H9 (cell line): ENCODE measurements at regions not wholly inside any gene's neighbourhood (a gene's known extent, or its start where the extent isn't known, plus 50 kb on each side); places are given as distances from the start of the nearest gene placed in this dataset.

Experiments used
- DNase-seq: peaks from one replicate; pipeline ENCODE4 v3.0.0-alpha.2; 2017
- H2AFZ ChIP-seq: one replicate; pipeline ENCODE4 v1.6.1; 2013; ENCODE audit warnings: mild to moderate bottlenecking, low read length, control low read depth, moderate library complexity
- H2AK5ac ChIP-seq: 2 replicates; pipeline ENCODE4 v1.6.1; 2013; ENCODE audit warnings: low read length, control low read depth, mixed read lengths; ENCODE audit not compliant: insufficient read length
- H2BK120ac ChIP-seq: one replicate; pipeline ENCODE4 v1.6.1; 2013; ENCODE audit warnings: low read depth, mild to moderate bottlenecking, low read length, control low read depth, inconsistent platforms; ENCODE audit not compliant: poor library complexity, severe bottlenecking
- H2BK12ac ChIP-seq: 2 replicates; pipeline ENCODE4 v1.6.1; 2013; ENCODE audit warnings: low read length, control low read depth, mixed read lengths, low read depth; ENCODE audit not compliant: insufficient read length
- H2BK15ac ChIP-seq: 2 replicates; pipeline ENCODE4 v1.6.1; 2013; ENCODE audit warnings: low read depth, low read length, control low read depth
- H2BK20ac ChIP-seq: one replicate; pipeline ENCODE4 v1.6.1; 2013; ENCODE audit warnings: low read depth, mild to moderate bottlenecking, low read length, control low read depth, inconsistent platforms; ENCODE audit not compliant: poor library complexity, severe bottlenecking
- H2BK5ac ChIP-seq: 2 replicates; pipeline ENCODE4 v1.6.1; 2013; ENCODE audit warnings: low read length, control low read depth, mixed read lengths; ENCODE audit not compliant: insufficient read length
- H3K14ac ChIP-seq: 2 replicates; pipeline ENCODE4 v1.6.1; 2013; ENCODE audit warnings: low read length, control low read depth; ENCODE audit not compliant: insufficient read depth
- H3K18ac ChIP-seq: 2 replicates; pipeline ENCODE4 v1.6.1; 2013; ENCODE audit warnings: low read depth, mild to moderate bottlenecking, mixed read lengths, low read length, control low read depth; ENCODE audit not compliant: insufficient read length
- H3K23ac ChIP-seq: 2 replicates; pipeline ENCODE4 v1.6.1; 2013; ENCODE audit warnings: low read length, control low read depth, mixed read lengths, low read depth; ENCODE audit not compliant: insufficient read length
- H3K23me2 ChIP-seq: 2 replicates; pipeline ENCODE4 v1.6.1; 2013; ENCODE audit warnings: low read depth, mild to moderate bottlenecking, mixed read lengths, low read length, control low read depth; ENCODE audit not compliant: insufficient read length, poor library complexity, severe bottlenecking
- H3K27ac ChIP-seq: 2 replicates; pipeline ENCODE4 v1.5.1; 2013; ENCODE audit warnings: low read length, control low read depth, mixed read lengths, low read depth; ENCODE audit not compliant: insufficient read length
- H3K27me3 ChIP-seq: 2 replicates; pipeline ENCODE4 v1.6.1; 2013; ENCODE audit warnings: low read length, control low read depth, inconsistent platforms; ENCODE audit not compliant: insufficient read depth
- H3K4ac ChIP-seq: 2 replicates; pipeline ENCODE4 v1.6.1; 2013; ENCODE audit warnings: low read depth, mild to moderate bottlenecking, control low read depth, inconsistent platforms, low read length, moderate library complexity
- H3K4me1 ChIP-seq: 2 replicates; pipeline ENCODE4 v1.6.1; 2013; ENCODE audit warnings: low read length, control low read depth, inconsistent platforms; ENCODE audit not compliant: insufficient read depth
- H3K4me2 ChIP-seq: 2 replicates; pipeline ENCODE4 v1.6.1; 2013; ENCODE audit warnings: low read length, control low read depth, mixed read lengths; ENCODE audit not compliant: insufficient read length, insufficient read depth
- H3K56ac ChIP-seq: 2 replicates; pipeline ENCODE4 v1.6.1; 2013; ENCODE audit warnings: low read depth, mild to moderate bottlenecking, mixed read lengths, low read length, control low read depth; ENCODE audit not compliant: insufficient read length
- H3K79me1 ChIP-seq: 2 replicates; pipeline ENCODE4 v1.6.1; 2013; ENCODE audit warnings: low read depth, mild to moderate bottlenecking, moderate library complexity, low read length, control low read depth, inconsistent platforms; ENCODE audit not compliant: insufficient read depth, poor library complexity, severe bottlenecking
- H3K79me2 ChIP-seq: 2 replicates; pipeline ENCODE4 v1.6.1; 2013; ENCODE audit warnings: low read length, control low read depth, inconsistent platforms; ENCODE audit not compliant: insufficient read depth
- H3K9ac ChIP-seq: 2 replicates; pipeline ENCODE4 v1.6.1; 2013; ENCODE audit warnings: low read length, control low read depth, mixed read lengths; ENCODE audit not compliant: insufficient read length; ENCODE audit errors: extremely low read depth
- H3K9me3 ChIP-seq: one replicate; pipeline ENCODE4 v1.6.1; 2013; ENCODE audit warnings: low read depth, low read length, inconsistent platforms; ENCODE audit not compliant: control insufficient read depth
- H3T11ph ChIP-seq: one replicate; pipeline ENCODE4 v1.6.1; 2013; ENCODE audit warnings: mild to moderate bottlenecking, low read length, control low read depth, inconsistent platforms
- H4K20me1 ChIP-seq: one replicate; pipeline ENCODE4 v1.6.1; 2013; ENCODE audit not compliant: control insufficient read depth, insufficient read length, insufficient read depth
- H4K5ac ChIP-seq: 2 replicates; pipeline ENCODE4 v1.6.1; 2013; ENCODE audit warnings: low read depth, mild to moderate bottlenecking, mixed read lengths, low read length, control low read depth; ENCODE audit not compliant: insufficient read length
- H4K8ac ChIP-seq: replicated peaks from 2 replicates; pipeline ENCODE4 v1.6.1; 2013; ENCODE audit warnings: low read length, control low read depth, mixed read lengths, low read depth; ENCODE audit not compliant: insufficient read length
- H4K91ac ChIP-seq: 2 replicates; pipeline ENCODE4 v1.6.1; 2013; ENCODE audit warnings: low read depth, mild to moderate bottlenecking, moderate library complexity, mixed read lengths, low read length, control low read depth; ENCODE audit not compliant: insufficient read length
- H3K27ac Mint-ChIP-seq, 3 experiments: 2 replicates in 2 of 3; 3 replicates in 1 of 3; pipeline ENCODE4 v1.8.0; 2020 to 2021; ENCODE audit warnings: mixed read lengths in 3 of 3, mild to moderate bottlenecking in 1 of 3, moderate library complexity in 1 of 3
- H3K27me3 Mint-ChIP-seq: 2 replicates; pipeline ENCODE4 v1.8.0; 2021; ENCODE audit warnings: low read depth, mild to moderate bottlenecking, moderate library complexity, mixed read lengths
- H3K36me3 Mint-ChIP-seq, 3 experiments: 2 replicates in 2 of 3; 3 replicates in 1 of 3; pipeline ENCODE4 v1.8.0; 2020 to 2021; ENCODE audit warnings: low read depth in 3 of 3, mixed read lengths in 3 of 3; ENCODE audit not compliant: insufficient read depth in 1 of 3
- H3K4me1 Mint-ChIP-seq, 2 experiments: 2 replicates each; pipeline ENCODE4 v1.8.0; 2020; ENCODE audit warnings: mixed read lengths in 2 of 2
- H3K4me3 Mint-ChIP-seq, 2 experiments: 2 replicates in 1 of 2; 3 replicates in 1 of 2; pipeline ENCODE4 v1.8.0; 2020 to 2021; ENCODE audit warnings: mild to moderate bottlenecking in 2 of 2, mixed read lengths in 2 of 2, moderate library complexity in 1 of 2
- H3K9me3 Mint-ChIP-seq, 2 experiments: 2 replicates in 1 of 2; 3 replicates in 1 of 2; pipeline ENCODE4 v1.8.0; 2020; ENCODE audit warnings: mild to moderate bottlenecking in 2 of 2, mixed read lengths in 2 of 2, moderate library complexity in 1 of 2
- WGBS: extraction: QIAGEN DNeasy Blood & Tissue Kit; methylation state at CpG from one replicate; pipeline ENCODE4 v1.1.7; 2013; ENCODE audit warnings: missing lambda C conversion rate, low lambda C conversion rate, mixed read lengths; ENCODE audit not compliant: insufficient read length; ENCODE audit errors: extremely low coverage; 5-methylcytosine and 5-hydroxymethylcytosine counted together
- TF ChIP-seq, protein P1 (sequence below): fragments of 200-600 bp; sonication (generic); conservative IDR thresholded peaks from 3 replicates; pipeline ENCODE4 v1.8.0; 2021; ENCODE audit warnings: antibody characterized with exemption, mild to moderate bottlenecking

DNA sequence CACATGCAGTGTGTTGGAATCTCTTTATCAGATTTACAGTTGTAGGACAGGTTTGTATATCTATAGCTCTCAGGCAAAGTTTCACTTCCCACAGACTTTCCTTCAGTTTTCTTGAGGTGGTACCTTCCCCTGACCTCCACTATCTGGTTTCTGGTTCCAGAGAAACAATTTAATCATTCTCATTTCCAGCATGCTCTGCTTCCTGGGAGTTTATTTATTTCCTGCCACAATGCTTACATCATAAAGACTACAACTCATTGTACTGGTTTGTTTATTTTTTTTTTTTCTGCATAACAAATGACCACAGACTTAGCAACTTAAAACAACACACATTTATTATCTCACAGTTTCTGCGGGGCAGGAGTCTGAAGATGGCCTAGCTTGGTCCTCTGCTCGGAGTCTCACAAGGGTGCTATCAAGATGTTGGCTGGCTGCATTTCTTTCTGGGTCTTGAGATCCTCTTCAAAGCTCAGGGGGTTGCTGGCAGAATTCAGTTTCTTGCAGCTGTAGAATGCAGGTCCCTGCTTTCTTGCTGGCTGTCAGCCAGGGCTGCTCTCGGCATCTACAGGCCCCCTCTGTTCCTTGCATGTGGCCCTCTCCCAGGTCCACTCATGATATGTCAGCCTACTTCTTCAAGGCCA, 247.7 kb downstream of the ENC1 start:
- no peak overlapping the region for H3K56ac ChIP-seq

More for the DNA sequence above, 247.7 kb downstream of the ENC1 start:
- peaks cover 2% of the 10 kb centered on the region; the same call in 1 of the 2 replicates for H3K27me3 ChIP-seq
- no peaks in the 10 kb centered on the region for H3K23me2 ChIP-seq
- no peak overlapping the region for H3K4ac ChIP-seq
- H2BK20ac ChIP-seq: no peak overlapping the region
- peaks cover 3% of the 10 kb centered on the region; the same call in 1 of the 2 replicates for H3K4me1 ChIP-seq
- no peak overlapping the region for H3K9ac ChIP-seq
- H3K4me2 ChIP-seq: no peak overlapping the region
- H3K9me3 ChIP-seq: no peaks in the 10 kb centered on the region
- H2BK5ac ChIP-seq: no peak overlapping the region
- H4K5ac ChIP-seq: no peak overlapping the region
- H2AK5ac ChIP-seq: no peak overlapping the region
- no peak overlapping the region for H3K14ac ChIP-seq
- no CpG with 5 or more reads among the region's 3 CpGs for WGBS
- TF ChIP-seq, protein P1, sequence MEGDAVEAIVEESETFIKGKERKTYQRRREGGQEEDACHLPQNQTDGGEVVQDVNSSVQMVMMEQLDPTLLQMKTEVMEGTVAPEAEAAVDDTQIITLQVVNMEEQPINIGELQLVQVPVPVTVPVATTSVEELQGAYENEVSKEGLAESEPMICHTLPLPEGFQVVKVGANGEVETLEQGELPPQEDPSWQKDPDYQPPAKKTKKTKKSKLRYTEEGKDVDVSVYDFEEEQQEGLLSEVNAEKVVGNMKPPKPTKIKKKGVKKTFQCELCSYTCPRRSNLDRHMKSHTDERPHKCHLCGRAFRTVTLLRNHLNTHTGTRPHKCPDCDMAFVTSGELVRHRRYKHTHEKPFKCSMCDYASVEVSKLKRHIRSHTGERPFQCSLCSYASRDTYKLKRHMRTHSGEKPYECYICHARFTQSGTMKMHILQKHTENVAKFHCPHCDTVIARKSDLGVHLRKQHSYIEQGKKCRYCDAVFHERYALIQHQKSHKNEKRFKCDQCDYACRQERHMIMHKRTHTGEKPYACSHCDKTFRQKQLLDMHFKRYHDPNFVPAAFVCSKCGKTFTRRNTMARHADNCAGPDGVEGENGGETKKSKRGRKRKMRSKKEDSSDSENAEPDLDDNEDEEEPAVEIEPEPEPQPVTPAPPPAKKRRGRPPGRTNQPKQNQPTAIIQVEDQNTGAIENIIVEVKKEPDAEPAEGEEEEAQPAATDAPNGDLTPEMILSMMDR: no peak
- no peaks in the 10 kb centered on the region for H3K36me3 Mint-ChIP-seq
- no peak overlapping the region for H2BK15ac ChIP-seq
- H2BK12ac ChIP-seq: no peak overlapping the region
- no peak overlapping the region for H2BK120ac ChIP-seq
- no peaks in the 10 kb centered on the region for H3K79me1 ChIP-seq
- no peak overlapping the region for H3K18ac ChIP-seq
- no peak overlapping the region for H4K8ac ChIP-seq
- H3K9me3 Mint-ChIP-seq: no peaks in the 10 kb centered on the region
- no peak overlapping the region for H4K91ac ChIP-seq
- H2AFZ ChIP-seq: no peak overlapping the region
- H3K4me1 Mint-ChIP-seq: peaks cover 12 to 17% of the 10 kb centered on the region in 2 experiments
- no peaks in the 10 kb centered on the region for H4K20me1 ChIP-seq
- peaks cover 54% of the 10 kb centered on the region for H3K27me3 Mint-ChIP-seq
- no peaks in the 10 kb centered on the region for H3K79me2 ChIP-seq
- H3K4me3 Mint-ChIP-seq: no peak overlapping the region
- no peak overlapping the region for H3K27ac ChIP-seq
- H3T11ph ChIP-seq: no peak overlapping the region
- H3K23ac ChIP-seq: no peak overlapping the region
- no peak for DNase-seq
- no peak overlapping the region for H3K27ac Mint-ChIP-seq
